Breast epithelium (tissue), 3 donors: ENCODE measurements at regions not wholly inside any gene's neighbourhood (a gene's known extent, or its start where the extent isn't known, plus 50 kb on each side); places are given as distances from the start of the nearest gene placed in this dataset.

Experiments
- CTCF ChIP-seq, 3 donors: fragments of 450-650 bp; IDR thresholded peaks; one replicate each; pipeline ENCODE4 v1.5.1; 2016 to 2017; ENCODE audit warnings: antibody characterized with exemption in 3 of 3, mild to moderate bottlenecking in 3 of 3, moderate library complexity in 3 of 3
- POLR2A ChIP-seq: fragments of 450-650 bp; IDR thresholded peaks from one replicate; pipeline ENCODE4 v1.6.1; 2016; ENCODE audit warnings: antibody characterized with exemption, mild to moderate bottlenecking, moderate library complexity

- TF ChIP-seq POLR2A (no peak), CTCF (IDR thresholded peaks at IDR 0.05) (no peak)
These were observed 1224.8 kb upstream of the EYS start for GRCh38 chr6:66931787-66932186.
